ENCODE measurements at regions not wholly inside any gene's neighbourhood (a gene's known extent, or its start where the extent isn't known, plus 50 kb on each side); places are given as distances from the start of the nearest gene placed in this dataset.
"Not testable (repeated sequence)": the region's sequence is repeated elsewhere in the genome, so short reads cannot be mapped to it uniquely, and the experiment has no call there.

DNA sequence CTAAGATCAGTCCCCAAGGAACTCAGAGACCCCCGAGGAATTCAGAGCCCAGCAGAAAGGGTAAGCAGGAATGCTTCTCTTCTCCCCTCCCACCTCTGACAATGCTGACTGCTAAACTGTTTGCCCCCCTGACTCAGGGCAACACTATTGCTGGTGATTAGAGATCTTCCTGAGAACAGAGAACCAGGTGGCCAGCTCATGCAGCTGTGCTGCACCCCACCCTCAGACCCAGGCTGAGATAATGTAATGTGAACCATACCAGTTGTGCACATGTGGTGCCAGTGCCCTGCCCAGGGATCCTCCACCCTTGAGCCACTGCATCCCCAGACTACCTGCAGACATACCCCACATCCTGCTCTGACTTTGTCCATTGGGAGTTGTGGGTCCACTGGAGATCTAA is 139.1 kb upstream of the ARG1 start:
- H3K4me3 ChIP-seq (ENCODE audit: control insufficient read depth, low read depth, low read length), result no peak overlapping the region
- TF ChIP-seq, protein P1, sequence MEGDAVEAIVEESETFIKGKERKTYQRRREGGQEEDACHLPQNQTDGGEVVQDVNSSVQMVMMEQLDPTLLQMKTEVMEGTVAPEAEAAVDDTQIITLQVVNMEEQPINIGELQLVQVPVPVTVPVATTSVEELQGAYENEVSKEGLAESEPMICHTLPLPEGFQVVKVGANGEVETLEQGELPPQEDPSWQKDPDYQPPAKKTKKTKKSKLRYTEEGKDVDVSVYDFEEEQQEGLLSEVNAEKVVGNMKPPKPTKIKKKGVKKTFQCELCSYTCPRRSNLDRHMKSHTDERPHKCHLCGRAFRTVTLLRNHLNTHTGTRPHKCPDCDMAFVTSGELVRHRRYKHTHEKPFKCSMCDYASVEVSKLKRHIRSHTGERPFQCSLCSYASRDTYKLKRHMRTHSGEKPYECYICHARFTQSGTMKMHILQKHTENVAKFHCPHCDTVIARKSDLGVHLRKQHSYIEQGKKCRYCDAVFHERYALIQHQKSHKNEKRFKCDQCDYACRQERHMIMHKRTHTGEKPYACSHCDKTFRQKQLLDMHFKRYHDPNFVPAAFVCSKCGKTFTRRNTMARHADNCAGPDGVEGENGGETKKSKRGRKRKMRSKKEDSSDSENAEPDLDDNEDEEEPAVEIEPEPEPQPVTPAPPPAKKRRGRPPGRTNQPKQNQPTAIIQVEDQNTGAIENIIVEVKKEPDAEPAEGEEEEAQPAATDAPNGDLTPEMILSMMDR (conservative IDR thresholded peaks at IDR 0.05; ENCODE audit: control insufficient read depth, insufficient read depth, low read depth, low read length), result no peak
- no peak for DNase-seq (ENCODE audit: low read depth)

DNA sequence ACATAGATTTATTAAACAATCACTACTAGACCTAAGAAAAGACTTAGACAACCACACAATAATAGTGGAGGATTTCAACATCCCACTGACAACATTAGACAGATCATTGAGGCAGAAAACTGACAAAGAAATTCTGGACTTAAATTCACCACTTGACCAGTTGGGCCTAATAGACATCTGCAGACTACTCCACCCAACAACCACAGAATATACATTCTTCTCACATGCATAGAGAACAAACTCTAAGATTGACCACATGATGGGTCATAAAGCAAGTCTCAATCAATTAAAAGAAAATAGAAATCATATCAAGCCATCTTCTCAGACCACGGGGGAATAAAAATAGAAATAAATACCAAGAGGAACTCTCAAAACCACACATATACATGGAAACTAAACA is 136.7 kb upstream of the ARG1 start:
- TF ChIP-seq, protein P1 (conservative IDR thresholded peaks at IDR 0.05; ENCODE audit: control insufficient read depth, insufficient read depth, low read depth, low read length), result no peak
- DNase-seq (ENCODE audit: low read depth), result no peak
- H3K4me3 ChIP-seq (ENCODE audit: control insufficient read depth, low read depth, low read length), result no peak overlapping the region

DNA sequence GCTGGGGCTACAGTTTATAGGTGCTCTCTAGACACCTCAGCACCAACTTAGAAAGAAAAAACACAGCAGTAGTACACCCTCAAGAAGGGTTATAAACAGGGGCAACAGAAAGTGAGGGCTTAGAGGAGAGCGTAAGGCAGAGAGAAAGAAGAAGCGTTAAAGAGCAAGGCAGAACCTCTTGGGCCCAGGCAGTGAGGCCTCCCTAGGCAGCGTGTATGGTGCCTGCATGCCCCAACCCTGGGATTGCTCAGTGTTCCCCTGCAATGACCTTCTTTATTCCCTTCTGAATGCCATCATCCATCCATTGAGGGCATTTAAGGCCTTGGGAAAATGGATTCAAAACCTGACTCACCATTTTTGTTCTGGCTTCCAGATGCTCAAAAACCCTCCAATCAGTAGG is 130.0 kb upstream of the ARG1 start:
- no peak overlapping the region for H3K4me3 ChIP-seq (ENCODE audit: control insufficient read depth, low read depth, low read length)
- DNase-seq (ENCODE audit: low read depth), result no peak
- TF ChIP-seq, protein P1 (conservative IDR thresholded peaks at IDR 0.05; ENCODE audit: control insufficient read depth, insufficient read depth, low read depth, low read length), result no peak

DNA sequence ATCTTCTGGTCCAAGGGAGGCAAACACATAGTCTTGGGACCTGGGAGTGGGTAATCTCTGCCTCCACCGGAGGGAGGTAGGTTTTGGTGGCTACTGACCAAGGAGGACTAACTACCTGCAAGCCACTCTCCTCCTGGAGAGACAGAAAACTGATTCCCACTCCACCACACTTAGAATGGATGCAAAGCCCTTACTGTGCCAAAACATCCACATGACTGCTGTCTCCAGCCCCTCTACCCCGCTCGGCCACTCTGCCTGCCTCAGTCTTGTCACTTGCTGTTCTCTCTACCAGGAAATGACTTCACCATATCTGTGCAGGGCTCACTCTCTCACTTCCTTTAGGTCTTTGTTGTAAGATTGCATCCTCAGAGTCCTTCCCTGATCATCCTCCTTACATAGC is 129.5 kb upstream of the ARG1 start:
- H3K4me3 ChIP-seq (ENCODE audit: control insufficient read depth, low read depth, low read length), result no peak overlapping the region
- TF ChIP-seq, protein P1 (conservative IDR thresholded peaks at IDR 0.05; ENCODE audit: control insufficient read depth, insufficient read depth, low read depth, low read length), result no peak
- DNase-seq (ENCODE audit: low read depth), result no peak

DNA sequence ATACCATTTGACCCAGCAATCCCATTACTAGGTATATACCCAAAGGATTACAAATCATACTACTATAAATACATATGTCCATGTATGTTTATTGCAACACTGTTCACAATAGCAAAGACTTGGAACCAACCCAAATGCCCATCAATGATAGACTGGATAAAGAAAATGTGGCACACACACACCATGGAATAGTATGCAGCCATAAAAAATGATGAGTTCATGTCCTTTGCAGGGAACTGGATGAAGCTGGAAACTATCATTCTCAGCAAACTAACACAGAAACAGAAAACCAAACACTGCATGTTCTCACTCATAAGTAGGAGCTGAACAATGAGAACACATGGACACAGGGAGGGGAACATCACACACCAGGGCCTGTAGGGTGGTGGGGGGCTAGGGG is 127.7 kb upstream of the ARG1 start:
- DNase-seq (ENCODE audit: low read depth), result not testable (repeated sequence)

DNA sequence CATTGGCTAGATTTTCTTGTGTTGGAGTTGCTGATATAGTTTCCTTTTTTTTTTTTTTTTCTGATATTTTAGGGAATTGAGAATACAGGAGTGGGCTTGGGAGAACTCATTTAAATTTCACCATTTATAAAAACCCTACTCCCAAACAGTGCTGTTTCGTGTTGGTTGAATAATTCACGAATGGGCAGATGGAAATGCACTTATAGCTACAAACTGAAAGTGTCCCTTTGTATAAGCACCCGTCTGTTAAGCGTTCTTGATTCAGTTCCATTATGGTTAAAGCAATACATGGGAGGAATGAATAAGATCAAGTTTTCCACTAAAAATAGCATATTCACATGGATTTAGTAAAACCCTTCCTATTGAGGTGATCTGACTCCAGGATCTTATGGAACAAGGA is 122.2 kb upstream of the ARG1 start:
- TF ChIP-seq, protein P1 (conservative IDR thresholded peaks at IDR 0.05; ENCODE audit: control insufficient read depth, insufficient read depth, low read depth, low read length), result no peak
- no peak for DNase-seq (ENCODE audit: low read depth)

More for the DNA sequence above, 127.7 kb upstream of the ARG1 start:
- H3K4me3 ChIP-seq (ENCODE audit: control insufficient read depth, low read depth, low read length), result not testable (repeated sequence)

DNA sequence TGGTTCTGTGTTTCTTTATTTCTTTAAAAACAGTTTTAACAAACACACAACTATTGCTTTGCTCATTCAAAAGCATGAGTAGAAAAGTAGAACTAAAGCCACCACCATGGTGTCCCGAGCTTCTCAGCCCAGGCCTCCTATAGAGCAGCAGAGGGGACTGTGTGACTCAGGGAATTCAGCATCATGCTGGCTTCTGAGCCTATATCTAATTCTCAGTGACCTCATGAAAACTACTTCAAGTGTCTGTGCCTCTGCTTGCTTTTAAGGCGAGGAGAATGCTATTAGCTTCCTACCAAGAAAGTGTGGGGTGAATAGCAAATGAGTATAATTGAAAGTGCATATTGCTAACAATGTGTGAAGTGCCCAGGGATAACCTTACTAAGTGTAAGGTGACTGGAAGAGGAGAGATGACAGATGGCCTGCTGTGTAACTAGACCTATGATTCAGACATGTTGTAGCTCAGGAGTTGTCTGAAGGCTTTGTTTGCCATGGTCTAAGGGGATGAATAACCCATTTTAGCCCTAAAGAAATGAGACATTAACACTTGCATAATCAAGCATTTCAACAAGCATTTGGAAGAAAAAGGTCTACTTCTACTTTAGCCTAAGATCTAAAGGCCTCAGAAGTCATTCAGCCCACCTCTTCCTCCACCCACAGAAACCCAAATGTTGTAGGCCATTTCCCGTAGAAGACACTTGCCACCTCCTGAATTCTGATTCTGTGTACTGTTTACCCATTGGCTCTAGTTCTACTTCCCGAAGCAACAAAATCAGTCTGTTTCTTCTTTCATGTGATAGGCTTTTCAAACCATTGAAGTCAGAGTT is 121.5 kb upstream of the ARG1 start:
- TF ChIP-seq, protein P1 (conservative IDR thresholded peaks at IDR 0.05; ENCODE audit: control insufficient read depth, insufficient read depth, low read depth, low read length), result no peak
- H3K4me3 ChIP-seq (ENCODE audit: control insufficient read depth, low read depth, low read length), result no peak overlapping the region
- no peak for DNase-seq (ENCODE audit: low read depth)

More for the DNA sequence above, 122.2 kb upstream of the ARG1 start:
- no peak overlapping the region for H3K4me3 ChIP-seq (ENCODE audit: control insufficient read depth, low read depth, low read length)
